Sigmoid colon (tissue), 6 donors: ENCODE measurements at regions not wholly inside any gene's neighbourhood (a gene's known extent, or its start where the extent isn't known, plus 50 kb on each side); places are given as distances from the start of the nearest gene placed in this dataset.

Source experiments
- DNase-seq: peaks from one replicate; pipeline ENCODE4 v3.0.0-alpha.2; 2019
- H3K27ac ChIP-seq, 4 donors: fragments of 200-600 bp; sonication (generic); one replicate each; pipeline ENCODE4 v1.5.1; 2016 to 2019; ENCODE audit warnings: mild to moderate bottlenecking in 1 of 4
- H3K27me3 ChIP-seq, 3 donors: fragments of 200-600 bp; sonication (generic); one replicate each; pipeline ENCODE4 v1.5.1; 2019; ENCODE audit warnings: mild to moderate bottlenecking in 1 of 3
- H3K36me3 ChIP-seq, 4 donors: fragments of 200-600 bp; sonication (generic); one replicate each; pipeline ENCODE4 v1.5.1; 2016 to 2019
- H3K4me1 ChIP-seq, 4 donors: fragments of 200-600 bp; sonication (generic); one replicate each; pipeline ENCODE4 v1.5.1; 2017 to 2019
- H3K4me3 ChIP-seq, 4 donors: fragments of 200-600 bp; sonication (generic); one replicate each; pipeline ENCODE4 v1.5.1; 2017 to 2019; ENCODE audit warnings: mild to moderate bottlenecking in 2 of 4, moderate library complexity in 1 of 4
- H3K9me3 ChIP-seq, 4 donors: fragments of 200-600 bp in 3 of 4; sonication (generic) in 3 of 4; one replicate each; pipeline versions ENCODE4 v1.5.1 to v1.6.1; 2013 to 2019
- EP300 ChIP-seq, 4 donors: sonication (generic); formaldehyde crosslinking; IDR thresholded peaks; one replicate each; pipeline ENCODE4 v1.6.1; 2017; ENCODE audit warnings: antibody characterized with exemption in 4 of 4
- POLR2A ChIP-seq, 2 donors: fragments of 450-650 bp; IDR thresholded peaks; one replicate each; pipeline ENCODE4 v1.6.1; 2016; ENCODE audit warnings: antibody characterized with exemption in 2 of 2, mild to moderate bottlenecking in 2 of 2, moderate library complexity in 2 of 2
- POLR2AphosphoS5 ChIP-seq, 4 donors: sonication (generic); formaldehyde crosslinking; IDR thresholded peaks; one replicate each; pipeline ENCODE4 v1.6.1; 2017; ENCODE audit warnings: antibody characterized with exemption in 4 of 4
- WGBS, 2 donors: extraction: QIAGEN DNeasy Blood & Tissue Kit; methylation state at CpG; one replicate each; pipeline ENCODE4 v1.1.7; 2013; 5-methylcytosine and 5-hydroxymethylcytosine counted together
- intact Hi-C: fragments of 100-400 bp; cut with DNase I; formaldehyde crosslinking; loops from one replicate; pipeline ENCODE4 v1.15.1; 2023
- TF ChIP-seq, protein P1 (sequence below), 4 experiments: fragments of 450-650 bp in 3 of 4; fragments of 200-600 bp in 1 of 4; IDR thresholded peaks; one replicate each; pipeline ENCODE4 v1.5.1; 2016 to 2019; ENCODE audit warnings: antibody characterized with exemption in 4 of 4, mild to moderate bottlenecking in 3 of 4, moderate library complexity in 2 of 4
- donor health status: healthy with polysubstance abuse.
- donor health status: healthy.

DNA sequence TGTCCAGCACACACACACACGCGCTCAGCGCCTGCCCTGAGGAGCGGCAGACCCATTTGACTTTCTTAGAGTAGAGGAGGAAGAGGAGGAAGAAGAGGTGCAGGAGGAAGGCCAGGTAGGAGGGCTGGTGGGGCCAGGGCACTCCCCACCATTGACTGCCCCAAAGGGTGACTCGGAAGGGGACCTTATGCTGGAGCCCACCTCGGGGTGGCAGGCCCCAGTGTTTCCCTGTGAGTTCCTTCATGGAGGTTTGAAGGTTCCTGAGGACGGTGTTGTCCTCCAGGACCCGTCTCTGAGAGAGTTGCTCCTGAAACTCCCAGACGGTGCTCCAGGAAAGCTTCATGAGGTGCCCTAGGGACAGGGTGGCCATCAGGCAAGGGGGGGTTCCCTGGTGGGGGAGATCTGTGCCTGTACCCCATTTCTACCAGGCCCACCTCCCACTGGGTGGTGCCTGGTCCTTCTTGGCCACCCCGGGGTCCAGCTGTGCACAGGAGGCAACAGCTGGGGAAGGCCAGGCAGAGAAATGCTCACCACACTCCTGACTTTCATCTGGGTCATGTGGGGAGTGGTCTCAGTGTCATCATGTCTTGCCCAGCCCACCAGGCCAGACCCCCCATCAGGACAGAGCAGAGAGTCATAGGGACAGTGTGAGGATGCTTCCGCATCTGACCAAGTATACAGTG, 89.5 kb downstream of the TNFRSF13B start:
- Histone ChIP-seq H3K9me3 (no peaks in the 10 kb centered on the region), H3K27me3 (no peaks in the 10 kb centered on the region), H3K4me3 (no peak overlapping the region), H3K4me1 (no peaks in the 10 kb centered on the region), H3K27ac (no peak overlapping the region), H3K36me3 (no peaks in the 10 kb centered on the region)
- no peak for TF ChIP-seq POLR2A (IDR thresholded peaks at IDR 0.05)
- TF ChIP-seq, protein P1, sequence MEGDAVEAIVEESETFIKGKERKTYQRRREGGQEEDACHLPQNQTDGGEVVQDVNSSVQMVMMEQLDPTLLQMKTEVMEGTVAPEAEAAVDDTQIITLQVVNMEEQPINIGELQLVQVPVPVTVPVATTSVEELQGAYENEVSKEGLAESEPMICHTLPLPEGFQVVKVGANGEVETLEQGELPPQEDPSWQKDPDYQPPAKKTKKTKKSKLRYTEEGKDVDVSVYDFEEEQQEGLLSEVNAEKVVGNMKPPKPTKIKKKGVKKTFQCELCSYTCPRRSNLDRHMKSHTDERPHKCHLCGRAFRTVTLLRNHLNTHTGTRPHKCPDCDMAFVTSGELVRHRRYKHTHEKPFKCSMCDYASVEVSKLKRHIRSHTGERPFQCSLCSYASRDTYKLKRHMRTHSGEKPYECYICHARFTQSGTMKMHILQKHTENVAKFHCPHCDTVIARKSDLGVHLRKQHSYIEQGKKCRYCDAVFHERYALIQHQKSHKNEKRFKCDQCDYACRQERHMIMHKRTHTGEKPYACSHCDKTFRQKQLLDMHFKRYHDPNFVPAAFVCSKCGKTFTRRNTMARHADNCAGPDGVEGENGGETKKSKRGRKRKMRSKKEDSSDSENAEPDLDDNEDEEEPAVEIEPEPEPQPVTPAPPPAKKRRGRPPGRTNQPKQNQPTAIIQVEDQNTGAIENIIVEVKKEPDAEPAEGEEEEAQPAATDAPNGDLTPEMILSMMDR (IDR thresholded peaks at IDR 0.05) = no peak
- no peak for TF ChIP-seq EP300 (IDR thresholded peaks at IDR 0.05)
- TF ChIP-seq POLR2AphosphoS5 (IDR thresholded peaks at IDR 0.05) = no peak
- 88 to 92% methylated on average over 11 of the region's 11 CpGs for WGBS, 2 donors
- intact Hi-C loops = no loop called here
- no peak for DNase-seq

- intact Hi-C loops = no loop called here
- 90 to 92% methylated on average over 9 of the region's 9 CpGs for WGBS, 2 donors
- Histone ChIP-seq H3K36me3 (no peaks in the 10 kb centered on the region), H3K4me3 (no peak overlapping the region), H3K4me1 (no peaks in the 10 kb centered on the region), H3K27ac (no peak overlapping the region), H3K9me3 (no peaks in the 10 kb centered on the region), H3K27me3 (no peaks in the 10 kb centered on the region)
- TF ChIP-seq, protein P1 (IDR thresholded peaks at IDR 0.05) = no peak
- no peak for TF ChIP-seq EP300 (IDR thresholded peaks at IDR 0.05)
- no peak for TF ChIP-seq POLR2A (IDR thresholded peaks at IDR 0.05)
- no peak for TF ChIP-seq POLR2AphosphoS5 (IDR thresholded peaks at IDR 0.05)
- DNase-seq = no peak
These were observed 90.5 kb downstream of the TNFRSF13B start for GRCh38 chr17:16881239-16881924.

GRCh38 chr17:16880843-16881230, 91.1 kb downstream of the TNFRSF13B start:
- intact Hi-C loops = no loop called here
- Histone ChIP-seq H3K9me3 (no peaks in the 10 kb centered on the region), H3K27ac (no peak overlapping the region), H3K4me1 (no peaks in the 10 kb centered on the region), H3K4me3 (no peak overlapping the region), H3K36me3 (no peaks in the 10 kb centered on the region), H3K27me3 (no peaks in the 10 kb centered on the region)
- no peak for DNase-seq
- TF ChIP-seq POLR2A (IDR thresholded peaks at IDR 0.05) = no peak
- no peak for TF ChIP-seq EP300 (IDR thresholded peaks at IDR 0.05)
- no peak for TF ChIP-seq POLR2AphosphoS5 (IDR thresholded peaks at IDR 0.05)
- TF ChIP-seq, protein P1 (IDR thresholded peaks at IDR 0.05) = no peak
- 91 to 94% methylated on average over 9 of the region's 9 CpGs for WGBS, 2 donors

GRCh38 chr17:16880121-16880842, 91.6 kb downstream of the TNFRSF13B start:
- no peak overlapping the region for H3K4me3 ChIP-seq
- no peaks in the 10 kb centered on the region for H3K27me3 ChIP-seq
- TF ChIP-seq EP300 (IDR thresholded peaks at IDR 0.05) (no peak), POLR2AphosphoS5 (IDR thresholded peaks at IDR 0.05) (no peak)
- no peak for DNase-seq
- no peak overlapping the region for H3K27ac ChIP-seq
- no peaks in the 10 kb centered on the region for H3K4me1 ChIP-seq
- 92 to 93% methylated on average over 16 of the region's 16 CpGs for WGBS, 2 donors
- H3K36me3 ChIP-seq = no peaks in the 10 kb centered on the region
- intact Hi-C loops = no loop called here
- H3K9me3 ChIP-seq = no peaks in the 10 kb centered on the region

- intact Hi-C loops = no loop called here
- TF ChIP-seq, protein P1 (IDR thresholded peaks at IDR 0.05) = no peak
- TF ChIP-seq POLR2AphosphoS5 (IDR thresholded peaks at IDR 0.05) = no peak
- WGBS, 2 donors = 95% methylated on average over 15 of the region's 15 CpGs
These were observed 92.2 kb downstream of the TNFRSF13B start for GRCh38 chr17:16879686-16880085.

More at GRCh38 chr17:16879686-16880085, 92.2 kb downstream of the TNFRSF13B start:
- Histone ChIP-seq H3K36me3 (no peaks in the 10 kb centered on the region), H3K4me1 (no peaks in the 10 kb centered on the region), H3K27ac (no peak overlapping the region), H3K27me3 (no peaks in the 10 kb centered on the region), H3K9me3 (no peaks in the 10 kb centered on the region), H3K4me3 (no peak overlapping the region)
- no peak for DNase-seq
